ENCODE measurements at regions not wholly inside any gene's neighbourhood (a gene's known extent, or its start where the extent isn't known, plus 50 kb on each side); places are given as distances from the start of the nearest gene placed in this dataset.

GRCh38 chr5:92023141-92023471, 640.0 kb upstream of the ARRDC3 start:
- no peak for TF ChIP-seq POLR2A (IDR thresholded peaks at IDR 0.05)
- no peak for TF ChIP-seq CTCF (IDR thresholded peaks at IDR 0.05)
